ENCODE measurements at regions not wholly inside any gene's neighbourhood (a gene's known extent, or its start where the extent isn't known, plus 50 kb on each side); places are given as distances from the start of the nearest gene placed in this dataset.

- Histone ChIP-seq H3K27ac (ENCODE audit: extremely low read length, insufficient read depth, low read length) (no peak overlapping the region), H3K4me2 (ENCODE audit: low read depth, low read length) (no peak overlapping the region), H4K20me1 (ENCODE audit: insufficient read depth, low read length) (no peaks in the 10 kb centered on the region), H3K27me3 (ENCODE audit: control insufficient read depth in 1 of 2, insufficient read depth in 2 of 2, low read length in 2 of 2) (no peaks in the 10 kb centered on the region), H3K9ac (ENCODE audit: insufficient read depth, low read depth, low read length) (no peak overlapping the region), H2AFZ (ENCODE audit: low read length) (no peak overlapping the region), H3K9me3 (ENCODE audit: low read length) (peaks cover 39% of the 10 kb centered on the region), H3K4me3 (replicated peaks in 1 of 3; ENCODE audit: insufficient read depth in 1 of 3, low read depth in 2 of 3, low read length in 3 of 3) (no peak overlapping the region), H3K79me2 (ENCODE audit: insufficient read depth, low read length) (no peaks in the 10 kb centered on the region), H3K4me1 (ENCODE audit: insufficient read depth, low read length) (no peaks in the 10 kb centered on the region), H3K36me3 (replicated peaks in 1 of 2; ENCODE audit: control insufficient read depth in 1 of 2, insufficient read depth in 2 of 2, low read length in 2 of 2) (no peaks in the 10 kb centered on the region; a peak in 1 of 5 replicates)
- ATAC-seq: no peak
- ChIA-PET CTCF (ENCODE audit: low intra/inter-chr PET ratio, low total read pairs) (no interaction called here), POLR2A (no interaction called here)
- no peak for TF ChIP-seq ZNF362 (CRISPR knock-in tag; IDR thresholded peaks at IDR 0.05; ENCODE audit: borderline replicate concordance)
- no peak for TF ChIP-seq ZNF530 (CRISPR knock-in tag; IDR thresholded peaks at IDR 0.05; ENCODE audit: low read depth)
- no peak for TF ChIP-seq ZNF3 (CRISPR knock-in tag; IDR thresholded peaks at IDR 0.05)
- TF ChIP-seq HNRNPL (IDR thresholded peaks at IDR 0.05; ENCODE audit: low read depth, low read length): no peak
- in situ Hi-C loops (cut with HindIII; ENCODE audit: extremely low pct_ligation_motif_present, low pct_unique_long_range_greater_than_20kb): no loop called here
- no peak for FAIRE-seq
- DNase-seq (ENCODE audit: low spot score): no peak
- no TSS peak for BruUV-seq (replicated peaks)
- WGBS (ENCODE audit: low lambda C conversion rate): 0% methylated on average over 2 of the region's 3 CpGs
- intact Hi-C loops (cut with micrococcal nuclease; ENCODE audit: unreplicated experiment): no loop called here
Observed at GRCh38 chr19:31511098-31511497, 161.9 kb upstream of the TSHZ3 start.

- POLR2A ChIA-PET: no interaction called here
- 38% methylated on average over 5 of the region's 5 CpGs for WGBS (ENCODE audit: low lambda C conversion rate)
- no peaks in the 10 kb centered on the region for H3K27me3 ChIP-seq (ENCODE audit: control insufficient read depth in 1 of 2, insufficient read depth in 2 of 2, low read length in 2 of 2)
Observed at GRCh38 chr19:31511696-31512095, 162.5 kb upstream of the TSHZ3 start.

More at GRCh38 chr19:31511696-31512095, 162.5 kb upstream of the TSHZ3 start:
- in situ Hi-C loops (cut with HindIII; ENCODE audit: extremely low pct_ligation_motif_present, low pct_unique_long_range_greater_than_20kb) (no loop called here), intact Hi-C loops (cut with micrococcal nuclease; ENCODE audit: unreplicated experiment) (no loop called here)
- Histone ChIP-seq H3K27ac (ENCODE audit: extremely low read length, insufficient read depth, low read length) (no peak overlapping the region), H3K79me2 (ENCODE audit: insufficient read depth, low read length) (no peaks in the 10 kb centered on the region), H4K20me1 (ENCODE audit: insufficient read depth, low read length) (no peaks in the 10 kb centered on the region), H3K4me1 (ENCODE audit: insufficient read depth, low read length) (no peaks in the 10 kb centered on the region), H3K9me3 (ENCODE audit: low read length) (peaks cover 36% of the 10 kb centered on the region), H3K36me3 (replicated peaks in 1 of 2; ENCODE audit: control insufficient read depth in 1 of 2, insufficient read depth in 2 of 2, low read length in 2 of 2) (no peaks in the 10 kb centered on the region; a peak in 1 of 5 replicates), H2AFZ (ENCODE audit: low read length) (no peak overlapping the region), H3K9ac (ENCODE audit: insufficient read depth, low read depth, low read length) (no peak overlapping the region), H3K4me2 (ENCODE audit: low read depth, low read length) (no peak overlapping the region), H3K4me3 (replicated peaks in 1 of 3; ENCODE audit: insufficient read depth in 1 of 3, low read depth in 2 of 3, low read length in 3 of 3) (no peak overlapping the region)
- no peak for FAIRE-seq
- BruUV-seq (replicated peaks): no TSS peak
- CTCF ChIA-PET (ENCODE audit: low intra/inter-chr PET ratio, low total read pairs): no interaction called here
- no peak for ATAC-seq
- TF ChIP-seq IKZF1 (IDR thresholded peaks at IDR 0.05): no peak
- DNase-seq (ENCODE audit: low spot score): no peak

Measured in HepG2 (cell line).